Fibroblast of skin of right quadriceps (primary cell): ENCODE measurements at regions not wholly inside any gene's neighbourhood (a gene's known extent, or its start where the extent isn't known, plus 50 kb on each side); places are given as distances from the start of the nearest gene placed in this dataset.
"Not testable (repeated sequence)": the region's sequence is repeated elsewhere in the genome, so short reads cannot be mapped to it uniquely, and the experiment has no call there.

Experiments used
- DNase-seq: peaks from one replicate; pipeline ENCODE4 v3.0.0-alpha.2; 2013

DNA sequence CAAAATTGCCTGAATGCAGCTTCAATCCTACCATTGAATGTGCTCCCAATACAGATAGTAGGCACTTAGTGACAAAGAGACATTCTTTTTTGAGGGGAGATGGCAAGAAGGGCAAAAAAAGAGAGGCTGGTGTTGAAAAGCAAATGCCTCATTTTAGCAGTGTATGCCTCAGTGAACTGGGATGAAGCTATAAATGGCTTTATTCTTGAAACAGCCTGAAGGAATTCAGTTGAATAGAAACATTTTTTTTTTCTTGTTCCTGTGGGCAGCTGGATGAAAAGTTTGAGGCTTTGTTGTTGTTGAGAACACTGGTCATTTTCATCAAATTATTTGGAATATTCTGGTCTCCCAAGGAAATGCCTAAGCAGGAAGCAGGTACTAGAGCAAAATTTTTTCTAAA is 228.9 kb downstream of the RNF144A start:
- DNase-seq: no peak

DNA sequence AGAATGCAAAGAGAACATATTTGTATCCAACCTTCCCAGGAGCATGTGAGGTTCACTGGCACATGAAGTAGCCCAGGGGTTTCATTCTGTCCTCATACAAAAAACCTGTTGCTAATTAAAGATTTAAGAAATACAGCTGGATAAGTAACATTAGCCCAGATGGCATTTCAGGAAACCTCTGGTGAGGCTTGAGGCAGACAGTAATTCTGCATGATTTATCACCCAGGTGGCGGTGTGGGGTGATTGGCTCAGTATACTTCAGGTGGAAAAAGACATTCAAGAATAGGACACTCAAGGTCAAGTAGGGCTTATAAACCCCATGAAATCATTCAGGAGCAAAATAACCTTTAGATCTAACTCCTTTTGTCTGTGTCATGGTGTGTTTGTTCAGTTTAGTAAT is 237.4 kb downstream of the RNF144A start:
- no peak for DNase-seq

DNA sequence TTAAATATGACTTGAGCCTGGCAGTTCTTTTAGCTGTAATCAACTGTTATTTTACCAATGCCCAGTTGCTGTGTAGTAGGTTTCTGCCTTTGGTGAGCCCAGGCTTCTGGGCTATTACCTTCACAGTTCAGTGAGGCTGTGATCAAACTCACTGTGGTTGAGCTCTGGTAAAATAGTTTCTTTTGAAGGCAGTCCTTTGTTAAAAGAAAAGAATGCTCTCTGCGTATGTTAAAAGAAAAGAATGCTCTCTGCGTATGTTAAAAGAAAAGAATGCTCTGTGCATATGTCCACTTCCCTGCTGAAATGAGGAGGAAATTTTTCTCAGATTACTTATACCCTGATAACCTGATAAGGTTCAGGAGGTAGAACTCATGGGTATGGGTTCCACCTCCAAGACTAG is 244.3 kb downstream of the RNF144A start:
- DNase-seq: no peak

DNA sequence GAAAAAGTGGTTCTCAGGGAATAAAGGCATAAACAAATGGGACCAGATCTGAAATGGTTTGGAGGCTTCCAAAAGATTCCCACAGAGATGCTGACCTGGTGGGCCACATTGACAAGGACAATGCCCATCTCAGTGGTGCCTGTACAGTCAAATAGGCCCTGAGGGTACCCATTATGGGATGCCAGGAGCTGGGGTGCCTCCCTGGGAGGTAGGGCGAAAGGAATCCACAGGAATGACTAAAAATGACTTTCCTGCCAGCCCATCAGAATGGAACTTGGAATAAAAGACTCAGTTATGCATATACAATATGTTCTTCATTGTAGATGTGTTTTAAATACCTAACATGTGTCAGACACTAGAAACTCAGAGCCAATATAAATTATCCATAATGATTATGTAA is 248.5 kb downstream of the RNF144A start:
- peak; percentile 9 for DNase-seq

DNA sequence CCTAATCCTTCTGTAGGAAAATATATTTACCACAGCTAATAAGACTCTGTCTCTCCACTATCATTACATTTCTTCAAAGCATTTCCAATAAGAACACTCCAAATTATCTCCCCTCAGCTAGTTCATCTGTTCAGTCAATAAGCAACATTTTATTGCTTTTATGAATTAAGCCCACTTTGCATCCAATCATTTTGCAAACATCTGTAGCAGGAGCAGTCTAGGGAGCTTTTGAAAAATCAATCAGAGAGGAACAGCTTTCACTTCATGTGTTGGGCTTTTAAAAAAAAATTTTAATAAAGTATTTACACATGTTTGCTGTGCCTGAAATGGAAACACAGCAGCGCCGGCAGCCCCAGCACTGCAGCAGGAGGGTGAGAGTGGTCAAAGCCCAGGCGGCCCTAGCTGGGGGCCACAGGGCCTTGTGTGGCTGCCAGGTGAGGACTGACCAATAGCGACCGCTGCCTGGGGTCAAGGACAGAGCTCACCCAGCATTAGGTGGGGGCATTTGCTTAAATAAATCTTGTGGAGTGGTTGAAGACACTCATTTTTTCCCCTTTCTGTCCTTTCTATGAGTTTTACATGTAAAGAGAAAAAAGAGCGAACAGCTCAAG is 250.7 kb downstream of the RNF144A start:
- no peak for DNase-seq

DNA sequence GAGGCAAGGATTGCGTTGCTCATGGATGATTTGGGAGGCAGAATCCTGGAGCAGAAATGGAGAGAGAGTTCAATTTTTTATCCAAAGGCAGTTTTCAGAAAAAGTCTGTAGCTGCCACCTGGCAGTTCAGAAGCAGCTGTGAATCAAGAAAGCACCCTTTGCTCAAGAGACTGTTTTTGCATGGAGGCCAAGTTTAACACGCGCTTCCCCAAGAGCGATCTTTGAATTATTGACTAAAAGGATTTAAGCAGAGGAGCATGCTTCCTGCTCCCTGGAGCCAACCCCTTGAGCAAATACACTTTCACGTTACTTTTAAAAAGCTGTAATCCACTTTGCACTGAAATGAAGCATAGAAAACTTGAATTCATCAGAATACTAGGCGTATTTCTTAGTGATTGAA is 252.4 kb downstream of the RNF144A start:
- DNase-seq: no peak

DNA sequence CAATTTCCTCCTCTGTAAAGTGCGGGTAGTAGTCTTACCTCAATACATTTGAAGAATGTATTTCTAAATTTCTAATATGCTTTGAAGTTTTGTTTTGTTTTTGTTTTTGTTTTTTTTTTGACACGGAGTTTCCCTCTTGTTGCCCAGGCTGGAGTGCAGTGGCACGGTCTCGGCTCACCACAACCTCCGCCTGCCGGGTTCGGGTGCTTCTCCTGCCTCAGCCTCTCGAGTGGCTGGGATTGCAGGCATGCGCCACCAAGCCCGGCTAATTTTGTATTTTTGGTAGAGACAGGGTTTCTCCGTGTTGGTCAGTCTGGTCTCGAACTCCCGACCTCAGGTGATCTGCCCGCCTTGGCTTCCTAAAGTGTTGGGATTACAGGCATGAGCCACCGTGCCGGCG is 261.8 kb downstream of the RNF144A start:
- DNase-seq: not testable (repeated sequence)

DNA sequence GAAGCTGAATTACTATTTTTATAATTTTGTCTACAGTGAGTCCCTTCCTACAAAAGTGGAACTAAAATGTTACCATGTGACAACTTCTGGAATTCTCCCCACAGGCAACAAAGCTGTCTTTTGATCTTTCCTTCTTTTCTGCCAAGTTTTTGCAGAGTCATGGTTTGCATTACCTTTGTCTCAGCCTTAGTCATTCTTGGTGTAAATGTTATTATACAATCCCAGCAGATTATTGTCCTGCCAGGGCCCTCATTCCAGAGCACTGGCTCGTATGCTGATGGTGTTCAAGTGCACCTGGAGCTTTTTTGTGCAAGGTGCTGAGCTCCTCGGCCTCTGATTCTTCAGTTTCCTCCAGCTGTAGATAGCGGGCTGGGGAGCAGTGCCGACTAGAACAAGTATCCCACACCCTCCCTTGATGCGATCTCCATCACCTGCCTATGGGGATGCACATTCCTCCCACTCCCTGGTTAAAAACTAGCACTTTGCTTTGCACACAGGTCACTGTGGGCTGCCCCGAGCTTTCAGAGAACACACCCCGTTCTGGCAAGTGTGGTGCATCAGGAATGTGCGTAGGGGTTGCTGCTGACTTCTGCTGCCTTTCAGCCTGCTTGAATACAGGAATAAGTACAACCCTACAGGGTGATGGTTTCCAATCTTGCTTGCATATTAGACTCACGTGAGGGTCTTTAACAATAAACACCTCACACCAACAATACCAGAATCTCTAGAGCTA is 263.6 kb downstream of the RNF144A start:
- DNase-seq: peak; percentile 62

DNA sequence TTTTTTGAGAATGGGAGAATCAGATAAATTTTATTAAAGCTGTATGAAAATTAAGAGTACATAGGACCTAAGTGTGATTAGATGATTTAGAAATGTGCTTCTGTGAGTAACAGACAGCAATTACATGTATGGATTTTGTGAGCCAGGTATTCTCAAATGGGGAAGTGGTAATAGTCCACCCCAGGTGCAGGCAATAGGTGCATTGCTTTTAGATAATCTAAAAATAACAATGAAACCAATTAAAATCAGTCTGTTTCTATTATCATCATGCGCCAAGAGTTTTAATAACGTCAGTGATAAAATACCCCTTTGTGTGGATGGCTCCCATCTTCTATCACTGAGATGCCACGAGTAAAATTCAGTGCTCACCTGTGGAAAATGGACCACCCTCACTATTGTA is 265.3 kb downstream of the RNF144A start:
- DNase-seq: no peak

DNA sequence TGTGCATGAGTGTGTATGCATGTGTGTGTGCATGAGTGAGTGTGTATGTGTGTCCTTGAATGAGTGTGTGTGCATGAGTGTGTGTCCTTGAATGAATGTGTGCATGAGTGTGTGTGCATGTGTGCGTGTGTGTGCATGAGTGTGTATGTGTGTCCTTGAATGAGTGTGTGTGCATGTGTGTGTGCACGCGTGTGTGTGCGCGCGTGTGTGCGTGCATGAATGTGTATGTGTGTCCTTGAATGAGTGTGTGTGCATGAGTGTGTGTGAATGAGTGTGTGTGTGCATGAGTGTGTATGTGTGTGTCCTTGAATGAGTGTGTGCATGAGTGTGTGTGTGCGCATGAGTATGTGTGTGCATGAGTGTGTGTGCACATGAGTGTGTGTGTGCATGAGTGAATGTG is 271.9 kb downstream of the RNF144A start:
- DNase-seq: no peak

DNA sequence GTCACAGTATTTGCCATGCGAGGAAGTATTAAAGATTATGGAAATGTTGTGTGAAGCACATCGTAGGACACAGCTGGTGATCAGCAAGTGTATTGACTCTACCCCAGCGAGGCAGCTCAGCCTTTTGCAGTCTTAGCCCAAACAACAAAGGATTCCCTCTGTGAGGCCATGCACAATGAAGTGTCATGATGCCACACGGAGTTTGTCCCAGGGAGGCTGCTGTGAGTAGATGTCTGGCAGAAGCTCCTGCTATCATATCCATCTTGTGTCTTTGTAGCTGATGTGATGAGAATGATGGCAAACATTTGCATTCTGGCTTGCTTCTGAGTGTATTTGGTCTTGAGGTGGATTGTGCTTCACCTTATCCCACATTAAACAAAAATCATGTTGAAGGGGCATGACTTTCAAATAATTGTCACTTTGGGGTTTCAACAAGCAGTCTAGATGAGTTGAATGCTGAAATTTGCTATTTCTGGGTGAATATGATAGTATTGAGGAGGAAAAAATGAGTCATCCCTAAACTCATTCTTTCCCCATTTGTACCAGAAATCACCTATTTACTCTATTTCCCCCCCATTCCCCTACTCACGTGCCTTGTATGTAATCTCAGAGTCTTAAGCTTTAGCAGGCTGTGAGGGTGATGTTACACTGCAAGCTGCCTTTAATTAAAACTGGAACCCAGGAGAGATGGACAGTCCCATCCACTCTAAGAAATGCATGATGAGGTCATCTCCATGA is 273.5 kb downstream of the RNF144A start:
- peak; percentile 64 for DNase-seq

DNA sequence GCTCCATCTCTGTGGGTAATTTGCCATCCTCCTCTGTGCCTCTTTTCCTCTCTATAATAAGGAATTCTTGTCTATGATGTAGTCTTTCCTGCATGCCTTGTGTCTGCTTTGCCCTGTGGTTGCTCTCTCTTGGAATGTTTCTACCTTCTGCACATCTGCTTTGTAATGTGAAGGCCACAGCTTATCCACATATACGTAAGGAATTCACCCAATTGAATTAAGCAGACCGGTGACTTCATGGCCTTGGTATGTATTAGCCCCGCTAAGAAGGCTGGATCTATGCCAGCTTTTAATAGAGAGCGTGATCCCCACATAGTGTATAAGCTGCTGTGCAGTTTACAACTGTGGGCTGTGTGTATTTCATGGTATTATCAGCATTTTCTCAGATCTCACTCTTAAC is 274.7 kb downstream of the RNF144A start:
- peak; percentile 99 for DNase-seq

DNA sequence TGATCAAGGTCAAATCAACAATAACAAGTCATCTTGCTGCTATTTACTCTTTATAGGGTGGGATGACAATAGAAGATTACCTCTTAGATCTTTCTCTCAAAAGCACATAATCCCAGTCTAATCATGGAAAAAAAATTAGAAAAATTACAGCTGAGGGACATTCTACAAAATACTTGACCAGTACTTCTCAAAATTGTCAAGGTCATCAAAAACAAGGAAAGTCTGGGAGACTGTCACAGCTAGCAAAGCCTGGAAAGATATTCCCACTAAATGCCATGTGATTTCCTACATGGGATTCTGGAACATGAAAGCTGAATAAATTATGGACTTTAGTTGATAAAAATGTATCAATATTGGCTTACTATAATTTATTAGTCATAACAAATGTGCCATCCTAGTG is 276.2 kb downstream of the RNF144A start:
- DNase-seq: no peak

DNA sequence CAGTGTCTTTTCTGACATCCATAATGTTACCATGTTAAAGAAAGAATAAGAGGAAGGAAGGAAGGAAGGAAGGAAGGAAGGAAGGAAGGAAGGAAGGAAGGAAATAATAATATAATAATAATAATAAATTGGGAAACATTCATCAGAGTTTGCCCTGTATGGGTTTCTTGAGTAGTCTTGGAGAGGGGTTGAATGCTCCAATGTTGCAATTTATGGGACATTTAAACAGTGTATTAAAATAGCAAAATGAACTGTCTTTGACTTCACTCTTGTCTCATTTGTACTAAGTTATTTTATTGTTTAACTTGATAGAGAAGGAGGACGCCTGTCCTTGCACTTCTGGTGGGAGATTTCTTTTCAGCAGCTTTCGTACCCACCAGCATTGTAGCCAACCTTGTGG is 277.7 kb downstream of the RNF144A start:
- DNase-seq: no peak

DNA sequence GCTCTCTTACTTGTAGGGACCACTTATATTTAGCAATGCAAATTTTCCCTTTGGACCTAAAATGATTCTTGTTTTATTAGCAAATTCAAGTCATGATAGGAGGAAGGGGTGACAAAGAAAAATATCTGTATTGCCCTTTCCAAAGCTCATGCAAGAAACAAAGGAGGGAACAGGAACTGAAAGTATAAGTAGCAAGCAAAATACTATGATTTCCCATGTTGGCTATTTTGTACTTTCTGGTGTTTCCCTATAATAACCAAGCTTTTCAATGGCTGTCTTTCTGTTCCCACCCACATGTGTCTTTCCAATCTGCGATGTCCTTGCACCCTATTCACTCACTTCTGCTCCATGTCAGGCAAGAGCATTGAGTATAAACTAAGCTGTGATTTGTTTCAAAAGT is 279.7 kb downstream of the RNF144A start:
- no peak for DNase-seq

DNA sequence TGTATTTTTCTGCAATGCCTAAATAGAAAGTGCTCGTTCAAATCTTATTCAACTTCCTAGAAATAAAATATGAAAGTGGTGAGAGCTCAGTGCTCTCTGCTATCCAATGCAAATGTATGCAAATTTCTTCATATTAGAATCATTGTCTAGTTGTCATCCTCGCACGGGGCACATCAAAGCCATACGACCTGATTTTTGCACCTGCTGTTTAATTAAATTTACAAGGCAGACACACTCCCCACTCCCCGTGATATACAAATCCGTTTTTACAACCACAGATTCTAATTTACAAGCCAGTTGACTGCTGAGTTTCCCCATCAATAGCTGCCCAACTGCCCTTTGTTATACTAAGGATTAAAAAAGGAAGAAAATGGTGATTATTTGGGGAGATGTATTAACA is 284.6 kb downstream of the RNF144A start:
- DNase-seq: no peak

DNA sequence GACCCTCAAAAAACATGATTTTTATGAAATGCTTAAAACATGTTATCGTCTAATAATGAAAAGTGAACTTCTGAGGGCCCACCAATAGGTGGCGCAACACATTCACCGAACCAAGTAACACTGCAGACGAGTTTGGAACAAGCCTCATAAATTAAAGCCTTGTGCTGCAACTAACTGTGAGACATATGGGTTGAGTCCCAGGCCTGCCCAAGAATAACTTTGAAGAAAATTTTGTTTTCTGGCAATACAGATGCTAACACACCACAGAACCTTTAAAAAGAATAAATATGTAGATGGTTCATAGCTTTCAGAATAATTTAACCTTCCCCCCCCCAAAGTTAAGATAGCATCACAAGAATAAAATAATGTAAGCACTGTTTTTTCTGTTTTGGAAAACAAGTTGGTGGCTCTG is 285.9 kb downstream of the RNF144A start:
- DNase-seq: peak; percentile 75

DNA sequence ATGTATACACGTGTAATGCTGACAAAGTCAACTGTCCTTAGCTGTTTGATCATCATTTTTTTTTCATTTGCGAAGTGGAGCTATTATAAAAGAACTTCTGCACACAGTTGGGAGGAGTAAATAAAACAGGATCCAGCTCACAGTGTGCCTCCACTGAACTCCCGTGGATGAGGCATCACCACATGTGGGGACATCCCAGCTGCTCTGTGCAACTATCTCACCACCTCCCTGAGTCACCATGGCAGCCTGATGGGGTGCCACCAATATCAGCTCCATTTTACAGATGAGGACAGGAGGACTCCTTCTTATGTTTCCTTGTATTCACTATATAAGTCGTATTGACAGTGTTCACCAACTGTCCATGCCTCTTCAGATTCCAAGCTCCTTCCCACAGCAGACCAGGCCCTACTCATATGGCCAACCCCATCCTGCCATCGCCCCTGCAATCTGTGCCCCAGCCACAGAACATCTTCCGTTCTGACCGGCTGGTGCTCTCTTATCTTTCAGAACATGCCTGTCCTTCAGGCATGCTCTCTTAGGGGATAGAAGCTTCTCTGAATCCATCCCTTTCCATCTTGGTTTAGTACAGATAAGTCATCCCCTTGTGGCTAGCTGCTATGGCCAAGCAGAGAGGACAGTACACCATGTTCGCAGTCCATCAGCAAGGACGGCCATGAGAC is 288.1 kb downstream of the RNF144A start:
- DNase-seq: no peak

DNA sequence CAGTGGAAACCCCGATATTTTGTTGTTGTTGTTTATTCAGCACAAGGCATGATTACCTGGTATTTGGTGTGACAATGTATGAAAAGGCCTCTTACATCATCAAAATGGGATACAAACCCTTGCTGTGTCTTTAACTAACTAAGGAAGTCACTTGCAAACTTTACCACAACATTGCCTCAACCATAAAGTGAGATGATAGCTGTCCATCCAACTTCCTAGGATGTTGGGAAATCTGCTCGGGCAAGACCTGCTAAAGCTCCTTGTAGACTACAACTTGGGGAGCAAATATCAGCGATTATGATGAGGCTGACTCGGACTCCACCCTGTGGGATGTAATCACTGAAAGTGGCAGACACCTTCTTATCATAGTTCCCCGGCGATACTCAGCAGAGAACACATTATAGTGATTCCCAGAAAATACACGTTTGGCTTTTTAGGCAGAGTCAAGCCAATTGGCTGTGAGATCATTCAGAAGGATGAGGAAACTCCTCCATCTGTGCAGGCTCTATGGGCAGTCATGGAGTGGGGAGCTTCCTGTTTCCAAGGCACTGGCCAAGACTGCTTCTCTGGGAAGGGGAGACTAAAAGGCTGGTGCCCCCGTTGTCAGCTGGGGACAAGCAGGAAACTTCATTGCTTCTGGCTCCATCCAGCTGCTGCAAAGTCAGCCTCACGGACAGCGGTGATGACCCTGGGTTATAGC is 289.0 kb downstream of the RNF144A start:
- no peak for DNase-seq

DNA sequence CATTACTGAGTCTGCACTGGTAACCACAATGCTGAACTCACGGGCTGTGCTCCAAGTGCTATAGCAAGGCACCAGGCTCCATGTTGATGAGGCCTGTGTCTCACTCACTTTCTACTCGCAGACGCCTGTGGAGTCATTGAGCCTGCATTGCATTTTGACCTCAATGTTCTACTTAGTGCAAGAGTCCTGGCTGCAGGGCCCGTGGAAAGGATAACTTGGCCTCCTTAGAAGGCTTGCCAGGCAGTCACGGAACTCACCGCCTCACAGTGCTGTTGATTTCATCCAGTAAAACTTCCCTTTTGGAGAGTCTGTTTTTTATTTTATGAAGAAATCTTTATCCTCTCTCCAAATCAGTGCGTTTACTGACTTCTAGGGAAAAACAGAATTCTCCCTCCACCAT is 290.4 kb downstream of the RNF144A start:
- no peak for DNase-seq

DNA sequence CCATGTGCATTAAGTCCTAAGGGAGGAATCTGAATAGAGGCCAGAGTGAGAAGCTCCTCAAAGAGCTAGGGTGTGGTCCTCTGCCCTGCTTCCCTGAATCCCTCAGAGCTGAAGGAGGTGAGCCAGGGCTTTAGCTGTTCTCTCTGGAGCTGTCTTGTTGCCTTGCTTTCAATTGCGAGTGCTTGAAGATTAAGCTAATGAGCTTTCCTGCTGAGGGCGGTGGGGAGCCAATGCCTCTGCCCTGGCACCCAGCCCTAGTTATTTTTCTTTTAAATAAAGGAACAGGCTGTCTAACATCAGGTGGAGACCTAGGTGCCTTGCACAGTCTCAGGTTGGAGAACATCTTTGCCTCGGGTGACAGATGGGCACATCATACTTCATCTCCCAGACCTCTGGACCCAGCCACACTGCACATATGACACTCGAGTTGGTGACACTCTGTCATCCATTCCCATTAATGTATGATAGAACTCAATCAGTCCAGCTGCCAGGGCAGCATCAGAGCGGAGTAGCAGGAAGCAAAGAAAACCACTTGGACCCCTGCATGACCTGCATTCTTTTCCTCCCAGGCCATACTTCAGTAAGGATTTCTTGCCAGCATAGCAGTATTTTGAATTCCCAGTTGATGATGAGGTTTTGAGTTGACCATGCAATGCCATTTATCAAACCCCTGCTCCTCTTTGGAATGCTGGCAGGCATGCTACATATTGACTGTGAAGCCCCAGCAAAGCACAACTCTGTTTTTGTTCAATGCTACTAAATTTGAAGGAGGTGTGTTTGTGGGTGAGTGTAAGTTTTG is 292.7 kb downstream of the RNF144A start:
- peak; percentile 84 for DNase-seq

DNA sequence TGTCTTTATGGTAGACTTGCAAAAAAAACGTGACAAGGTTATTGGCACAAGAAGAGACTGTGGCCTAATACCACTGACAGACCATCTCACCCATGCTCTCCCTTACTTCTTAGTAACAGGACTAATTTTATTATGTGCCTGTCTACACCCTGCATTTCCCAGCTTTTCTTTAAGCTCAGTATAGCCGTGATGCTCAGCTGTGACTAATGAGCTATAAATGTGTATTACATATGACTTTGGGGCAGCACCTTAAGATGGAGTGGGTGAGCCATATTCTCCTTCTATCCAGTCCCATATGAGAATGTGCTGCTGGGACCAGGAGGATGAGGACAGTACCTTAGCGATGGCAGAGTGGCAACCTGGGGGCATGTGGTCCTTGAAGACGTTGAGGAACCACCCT is 293.5 kb downstream of the RNF144A start:
- peak; percentile 50 for DNase-seq
